GM06990 (cell line): ENCODE measurements at regions not wholly inside any gene's neighbourhood (a gene's known extent, or its start where the extent isn't known, plus 50 kb on each side); places are given as distances from the start of the nearest gene placed in this dataset.

Experiments used
- DNase-seq: peaks from one replicate; pipeline ENCODE4 v3.0.0-alpha.2; 2011; ENCODE audit not compliant: insufficient read length; ENCODE audit errors: extremely low read depth
- H3K27me3 ChIP-seq: replicated peaks from 2 replicates; pipeline ENCODE4 v1.6.0; 2011; ENCODE audit warnings: low read length; ENCODE audit not compliant: control insufficient read depth, insufficient read depth
- H3K36me3 ChIP-seq: 2 replicates; pipeline ENCODE4 v1.5.1; 2011; ENCODE audit warnings: low read length; ENCODE audit not compliant: control insufficient read depth, insufficient read depth
- H3K4me3 ChIP-seq: replicated peaks from 2 replicates; pipeline ENCODE4 v1.5.1; 2011; ENCODE audit warnings: low read depth, mild to moderate bottlenecking, control low read depth, low read length
- CTCF ChIP-seq: IDR thresholded peaks from 2 replicates; pipeline ENCODE4 v1.5.1; 2011; ENCODE audit warnings: low read length, control low read depth, mild to moderate bottlenecking, inconsistent platforms; ENCODE audit not compliant: insufficient read depth, poor library complexity, severe bottlenecking

GRCh38 chr10:64060389-64060788 lies 539.2 kb downstream of the REEP3 start:
- TF ChIP-seq CTCF: no peak
- H3K36me3 ChIP-seq: no peaks in the 10 kb centered on the region
- no peak overlapping the region for H3K4me3 ChIP-seq
- H3K27me3 ChIP-seq: no peaks in the 10 kb centered on the region
- no peak for DNase-seq

- no peak for TF ChIP-seq CTCF
- no peaks in the 10 kb centered on the region for H3K36me3 ChIP-seq
- DNase-seq: no peak
- no peaks in the 10 kb centered on the region for H3K27me3 ChIP-seq
- H3K4me3 ChIP-seq: no peak overlapping the region
These were observed 541.6 kb downstream of the REEP3 start for GRCh38 chr10:64062793-64063192.

GRCh38 chr10:64067009-64067606 lies 545.9 kb downstream of the REEP3 start:
- no peak for DNase-seq
- no peaks in the 10 kb centered on the region; the same call in 1 of the 2 replicates for H3K27me3 ChIP-seq
- H3K36me3 ChIP-seq: no peaks in the 10 kb centered on the region
- no peak for TF ChIP-seq CTCF
- no peak overlapping the region for H3K4me3 ChIP-seq

GRCh38 chr10:64067859-64068258 lies 546.7 kb downstream of the REEP3 start:
- no peaks in the 10 kb centered on the region for H3K36me3 ChIP-seq
- H3K4me3 ChIP-seq: no peak overlapping the region
- no peak for DNase-seq
- H3K27me3 ChIP-seq: no peaks in the 10 kb centered on the region; the same call in 1 of the 2 replicates
- no peak for TF ChIP-seq CTCF

- no peak for TF ChIP-seq CTCF
- no peaks in the 10 kb centered on the region; the same call in 1 of the 2 replicates for H3K27me3 ChIP-seq
- no peak for DNase-seq
- no peak overlapping the region for H3K4me3 ChIP-seq
- no peaks in the 10 kb centered on the region for H3K36me3 ChIP-seq
These were observed 549.0 kb downstream of the REEP3 start for GRCh38 chr10:64070241-64070640.

- DNase-seq: no peak
- H3K36me3 ChIP-seq: no peaks in the 10 kb centered on the region
- no peak overlapping the region for H3K4me3 ChIP-seq
- no peak for TF ChIP-seq CTCF
- no peaks in the 10 kb centered on the region; the same call in 1 of the 2 replicates for H3K27me3 ChIP-seq
These were observed 550.0 kb downstream of the REEP3 start for GRCh38 chr10:64071218-64071617.
